ENCODE measurements at regions not wholly inside any gene's neighbourhood (a gene's known extent, or its start where the extent isn't known, plus 50 kb on each side); places are given as distances from the start of the nearest gene placed in this dataset.
"Not testable (repeated sequence)": the region's sequence is repeated elsewhere in the genome, so short reads cannot be mapped to it uniquely, and the experiment has no call there.

GRCh38 chr2:31748746-31749145 is 168.0 kb upstream of the SRD5A2 start:
- not testable (repeated sequence) for H3K4me3 ChIP-seq; H3K36me3 ChIP-seq (ENCODE audit: insufficient read depth); H3K4me3 Mint-ChIP-seq; H4K20me1 ChIP-seq (replicated peaks; ENCODE audit: insufficient read depth); H3K79me2 ChIP-seq (replicated peaks; ENCODE audit: insufficient read depth); ATAC-seq; H2AFZ ChIP-seq; H3K27me3 ChIP-seq (ENCODE audit: insufficient read depth); H3F3A ChIP-seq (replicated peaks; ENCODE audit: low read depth); H3K27ac ChIP-seq (ENCODE audit: low read depth); H3K4me1 Mint-ChIP-seq; DNase-seq (ENCODE audit: low spot score); H3K27ac Mint-ChIP-seq; H3K4me1 ChIP-seq (ENCODE audit: insufficient read depth); H3K4me2 ChIP-seq; H3K9me2 ChIP-seq (ENCODE audit: insufficient read depth); H3K27me3 Mint-ChIP-seq (ENCODE audit: insufficient read depth, low read depth, poor library complexity)
- Mint-ChIP-seq H3K36me3 (ENCODE audit: low read depth) (peaks cover 19% of the 10 kb centered on the region; the same call in 2 of the 3 replicates), H3K9me3 (peaks cover 81% of the 10 kb centered on the region)

DNA sequence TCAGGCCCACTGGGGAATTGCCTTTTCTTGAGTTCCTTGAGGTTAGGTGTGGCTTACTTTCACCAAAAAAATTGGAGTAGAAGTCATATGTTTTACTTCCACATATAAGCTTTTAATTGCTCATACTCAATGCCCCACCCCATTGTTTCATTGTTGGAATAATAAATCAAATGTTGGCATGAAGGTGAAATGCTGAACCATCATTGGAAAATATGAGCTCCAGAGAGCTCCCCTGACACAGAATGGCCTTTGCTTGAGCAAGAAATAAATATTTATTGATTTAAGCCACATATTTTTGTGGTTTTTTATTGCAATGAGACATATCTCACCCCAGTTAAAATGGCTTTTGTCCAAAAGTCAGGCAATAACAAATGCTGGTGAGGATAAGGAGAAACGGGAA is 167.3 kb upstream of the SRD5A2 start:
- Histone ChIP-seq H2AFZ (no peak overlapping the region), H4K20me1 (replicated peaks; ENCODE audit: insufficient read depth) (no peaks in the 10 kb centered on the region), H3F3A (replicated peaks; ENCODE audit: low read depth) (no peaks in the 10 kb centered on the region), H3K9me2 (ENCODE audit: insufficient read depth) (no peaks in the 10 kb centered on the region), H3K4me3 (no peak overlapping the region), H3K4me1 (ENCODE audit: insufficient read depth) (no peaks in the 10 kb centered on the region), H3K27me3 (ENCODE audit: insufficient read depth) (no peaks in the 10 kb centered on the region), H3K79me2 (replicated peaks; ENCODE audit: insufficient read depth) (no peaks in the 10 kb centered on the region), H3K4me2 (no peak overlapping the region), H3K27ac (ENCODE audit: low read depth) (no peak overlapping the region), H3K36me3 (ENCODE audit: insufficient read depth) (peaks cover 4% of the 10 kb centered on the region; the same call in 1 of the 2 replicates)
- Mint-ChIP-seq H3K4me1 (no peaks in the 10 kb centered on the region), H3K9me3 (peaks cover 82% of the 10 kb centered on the region), H3K36me3 (ENCODE audit: low read depth) (peaks cover 17% of the 10 kb centered on the region; the same call in 2 of the 3 replicates), H3K27ac (no peak overlapping the region), H3K4me3 (no peak overlapping the region), H3K27me3 (ENCODE audit: insufficient read depth, low read depth, poor library complexity) (peaks cover 4% of the 10 kb centered on the region)
- no peak for DNase-seq (ENCODE audit: low spot score)
- no peak for ATAC-seq
- TF ChIP-seq, protein P1, sequence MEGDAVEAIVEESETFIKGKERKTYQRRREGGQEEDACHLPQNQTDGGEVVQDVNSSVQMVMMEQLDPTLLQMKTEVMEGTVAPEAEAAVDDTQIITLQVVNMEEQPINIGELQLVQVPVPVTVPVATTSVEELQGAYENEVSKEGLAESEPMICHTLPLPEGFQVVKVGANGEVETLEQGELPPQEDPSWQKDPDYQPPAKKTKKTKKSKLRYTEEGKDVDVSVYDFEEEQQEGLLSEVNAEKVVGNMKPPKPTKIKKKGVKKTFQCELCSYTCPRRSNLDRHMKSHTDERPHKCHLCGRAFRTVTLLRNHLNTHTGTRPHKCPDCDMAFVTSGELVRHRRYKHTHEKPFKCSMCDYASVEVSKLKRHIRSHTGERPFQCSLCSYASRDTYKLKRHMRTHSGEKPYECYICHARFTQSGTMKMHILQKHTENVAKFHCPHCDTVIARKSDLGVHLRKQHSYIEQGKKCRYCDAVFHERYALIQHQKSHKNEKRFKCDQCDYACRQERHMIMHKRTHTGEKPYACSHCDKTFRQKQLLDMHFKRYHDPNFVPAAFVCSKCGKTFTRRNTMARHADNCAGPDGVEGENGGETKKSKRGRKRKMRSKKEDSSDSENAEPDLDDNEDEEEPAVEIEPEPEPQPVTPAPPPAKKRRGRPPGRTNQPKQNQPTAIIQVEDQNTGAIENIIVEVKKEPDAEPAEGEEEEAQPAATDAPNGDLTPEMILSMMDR (conservative IDR thresholded peaks at IDR 0.05; ENCODE audit: low read depth in 2 of 2) = no peak
- no peak for TF ChIP-seq ZNF331 (CRISPR knock-in tag; IDR thresholded peaks at IDR 0.05; ENCODE audit: low read depth)
- TF ChIP-seq, protein P2, sequence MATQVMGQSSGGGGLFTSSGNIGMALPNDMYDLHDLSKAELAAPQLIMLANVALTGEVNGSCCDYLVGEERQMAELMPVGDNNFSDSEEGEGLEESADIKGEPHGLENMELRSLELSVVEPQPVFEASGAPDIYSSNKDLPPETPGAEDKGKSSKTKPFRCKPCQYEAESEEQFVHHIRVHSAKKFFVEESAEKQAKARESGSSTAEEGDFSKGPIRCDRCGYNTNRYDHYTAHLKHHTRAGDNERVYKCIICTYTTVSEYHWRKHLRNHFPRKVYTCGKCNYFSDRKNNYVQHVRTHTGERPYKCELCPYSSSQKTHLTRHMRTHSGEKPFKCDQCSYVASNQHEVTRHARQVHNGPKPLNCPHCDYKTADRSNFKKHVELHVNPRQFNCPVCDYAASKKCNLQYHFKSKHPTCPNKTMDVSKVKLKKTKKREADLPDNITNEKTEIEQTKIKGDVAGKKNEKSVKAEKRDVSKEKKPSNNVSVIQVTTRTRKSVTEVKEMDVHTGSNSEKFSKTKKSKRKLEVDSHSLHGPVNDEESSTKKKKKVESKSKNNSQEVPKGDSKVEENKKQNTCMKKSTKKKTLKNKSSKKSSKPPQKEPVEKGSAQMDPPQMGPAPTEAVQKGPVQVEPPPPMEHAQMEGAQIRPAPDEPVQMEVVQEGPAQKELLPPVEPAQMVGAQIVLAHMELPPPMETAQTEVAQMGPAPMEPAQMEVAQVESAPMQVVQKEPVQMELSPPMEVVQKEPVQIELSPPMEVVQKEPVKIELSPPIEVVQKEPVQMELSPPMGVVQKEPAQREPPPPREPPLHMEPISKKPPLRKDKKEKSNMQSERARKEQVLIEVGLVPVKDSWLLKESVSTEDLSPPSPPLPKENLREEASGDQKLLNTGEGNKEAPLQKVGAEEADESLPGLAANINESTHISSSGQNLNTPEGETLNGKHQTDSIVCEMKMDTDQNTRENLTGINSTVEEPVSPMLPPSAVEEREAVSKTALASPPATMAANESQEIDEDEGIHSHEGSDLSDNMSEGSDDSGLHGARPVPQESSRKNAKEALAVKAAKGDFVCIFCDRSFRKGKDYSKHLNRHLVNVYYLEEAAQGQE (IDR thresholded peaks at IDR 0.05; ENCODE audit: unreplicated experiment) = no peak
- no peak for TF ChIP-seq NANOG (IDR thresholded peaks at IDR 0.05; ENCODE audit: borderline replicate concordance)
- no peak for TF ChIP-seq JUNB (IDR thresholded peaks at IDR 0.05; ENCODE audit: unreplicated experiment)
- TF ChIP-seq EZH2phosphoT487 (IDR thresholded peaks at IDR 0.05; ENCODE audit: unreplicated experiment) = no peak
- no peak for TF ChIP-seq EZH2 (IDR thresholded peaks at IDR 0.05; ENCODE audit: low read depth, unreplicated experiment)
- TF ChIP-seq, protein P3, sequence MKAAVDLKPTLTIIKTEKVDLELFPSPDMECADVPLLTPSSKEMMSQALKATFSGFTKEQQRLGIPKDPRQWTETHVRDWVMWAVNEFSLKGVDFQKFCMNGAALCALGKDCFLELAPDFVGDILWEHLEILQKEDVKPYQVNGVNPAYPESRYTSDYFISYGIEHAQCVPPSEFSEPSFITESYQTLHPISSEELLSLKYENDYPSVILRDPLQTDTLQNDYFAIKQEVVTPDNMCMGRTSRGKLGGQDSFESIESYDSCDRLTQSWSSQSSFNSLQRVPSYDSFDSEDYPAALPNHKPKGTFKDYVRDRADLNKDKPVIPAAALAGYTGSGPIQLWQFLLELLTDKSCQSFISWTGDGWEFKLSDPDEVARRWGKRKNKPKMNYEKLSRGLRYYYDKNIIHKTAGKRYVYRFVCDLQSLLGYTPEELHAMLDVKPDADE (IDR thresholded peaks at IDR 0.05) = no peak
- no peak for TF ChIP-seq STAT1 (IDR thresholded peaks at IDR 0.05; ENCODE audit: unreplicated experiment)
- no peak for TF ChIP-seq POLR2AphosphoS5 (IDR thresholded peaks at IDR 0.05; ENCODE audit: low read depth)
